BLaER1 treated with 17β-estradiol and CSF1 and Interleukin-3, amounts not matched to agents 10 nM and 100 nM (cell line): ENCODE measurements at regions not wholly inside any gene's neighbourhood (a gene's known extent, or its start where the extent isn't known, plus 50 kb on each side); places are given as distances from the start of the nearest gene placed in this dataset.

ENCODE experiments used
- H3K27ac ChIP-seq, 11 experiments: shearing (Covaris generic); formaldehyde crosslinking; 2 replicates each; pipeline ENCODE4 v1.8.1; 2022
- H3K27me3 ChIP-seq, 11 experiments: shearing (Covaris generic); formaldehyde crosslinking; 2 replicates each; pipeline ENCODE4 v1.8.1; 2022
- H3K36me3 ChIP-seq, 11 experiments: shearing (Covaris generic); formaldehyde crosslinking; 2 replicates each; pipeline ENCODE4 v1.8.1; 2022
- H3K4me1 ChIP-seq, 10 experiments: shearing (Covaris generic); formaldehyde crosslinking; 2 replicates each; pipeline ENCODE4 v1.8.1; 2022
- H3K4me2 ChIP-seq, 11 experiments: shearing (Covaris generic); formaldehyde crosslinking; 2 replicates each; pipeline ENCODE4 v1.8.1; 2022
- H3K4me3 ChIP-seq, 10 experiments: shearing (Covaris generic); formaldehyde crosslinking; 2 replicates each; pipeline ENCODE4 v1.8.1; 2022
- H3K9ac ChIP-seq, 11 experiments: shearing (Covaris generic); formaldehyde crosslinking; 2 replicates each; pipeline ENCODE4 v1.8.1; 2022
- H3K9me3 ChIP-seq, 11 experiments: shearing (Covaris generic); formaldehyde crosslinking; replicated peaks in 1 of 11; 2 replicates each; pipeline ENCODE4 v1.8.1; 2022
- H4K20me1 ChIP-seq, 11 experiments: shearing (Covaris generic); formaldehyde crosslinking; 2 replicates each; pipeline ENCODE4 v1.8.1; 2022
- Cebpa-rat ChIP-seq, 11 experiments: shearing (Covaris generic); IDR thresholded peaks; 2 replicates each; pipeline ENCODE4 v1.8.1; 2022

GRCh38 chr10:3871424-3871996, 86.5 kb upstream of the KLF6 start:
- peak overlapping the region in 3 of 11 experiments; percentile 88 to 97 (median 96); a peak in 6 of 22 replicates for H3K27ac ChIP-seq
- H3K4me1 ChIP-seq, result peaks cover 22 to 81% (median 28%) of the 10 kb centered on the region in 10 experiments
- no peak overlapping the region for H3K4me3 ChIP-seq

GRCh38 chr10:3869036-3869435, 84.0 kb upstream of the KLF6 start:
- H3K9ac ChIP-seq, result no peak overlapping the region
- no peak for TF ChIP-seq Cebpa-rat (IDR thresholded peaks at IDR 0.05)
- H3K4me1 ChIP-seq, result peaks cover 2 to 68% (median 8%) of the 10 kb centered on the region in 10 experiments; a peak in 18 of 20 replicates
- no peaks in the 10 kb centered on the region for H4K20me1 ChIP-seq
- no peak overlapping the region for H3K4me3 ChIP-seq
- H3K27ac ChIP-seq, result peak overlapping the region in 3 of 11 experiments; percentile 28 to 60 (median 49); a peak in 4 of 22 replicates
- H3K9me3 ChIP-seq, result no peaks in the 10 kb centered on the region
- no peaks in the 10 kb centered on the region for H3K27me3 ChIP-seq
- H3K36me3 ChIP-seq, result no peaks in the 10 kb centered on the region
- peak overlapping the region in 2 of 11 experiments; percentile 36 to 52; a peak in 4 of 22 replicates for H3K4me2 ChIP-seq

More at GRCh38 chr10:3871424-3871996, 86.5 kb upstream of the KLF6 start:
- H3K27me3 ChIP-seq, result no peaks in the 10 kb centered on the region
- no peak for TF ChIP-seq Cebpa-rat (IDR thresholded peaks at IDR 0.05)
- no peaks in the 10 kb centered on the region for H4K20me1 ChIP-seq
- H3K4me2 ChIP-seq, result peak overlapping the region in 1 of 11 experiments; percentile 79; a peak in 1 of 22 replicates
- H3K9me3 ChIP-seq, result no peaks in the 10 kb centered on the region
- H3K9ac ChIP-seq, result no peak overlapping the region
- H3K36me3 ChIP-seq, result no peaks in the 10 kb centered on the region

GRCh38 chr10:3868271-3868664, 83.3 kb upstream of the KLF6 start:
- H3K36me3 ChIP-seq, result no peaks in the 10 kb centered on the region
- no peaks in the 10 kb centered on the region for H3K27me3 ChIP-seq
- H3K4me3 ChIP-seq, result no peak overlapping the region
- peak overlapping the region in 3 of 11 experiments; percentile 30 to 60 (median 48); a peak in 5 of 22 replicates for H3K27ac ChIP-seq
- H3K4me2 ChIP-seq, result peak overlapping the region in 2 of 11 experiments; percentile 36 to 52; a peak in 4 of 22 replicates
- no peak for TF ChIP-seq Cebpa-rat (IDR thresholded peaks at IDR 0.05)
- H4K20me1 ChIP-seq, result no peaks in the 10 kb centered on the region
- no peak overlapping the region for H3K9ac ChIP-seq
- no peaks in the 10 kb centered on the region for H3K9me3 ChIP-seq
- peaks cover 0 to 63% (median 4%) of the 10 kb centered on the region in 10 experiments; a peak in 10 of 20 replicates for H3K4me1 ChIP-seq

DNA sequence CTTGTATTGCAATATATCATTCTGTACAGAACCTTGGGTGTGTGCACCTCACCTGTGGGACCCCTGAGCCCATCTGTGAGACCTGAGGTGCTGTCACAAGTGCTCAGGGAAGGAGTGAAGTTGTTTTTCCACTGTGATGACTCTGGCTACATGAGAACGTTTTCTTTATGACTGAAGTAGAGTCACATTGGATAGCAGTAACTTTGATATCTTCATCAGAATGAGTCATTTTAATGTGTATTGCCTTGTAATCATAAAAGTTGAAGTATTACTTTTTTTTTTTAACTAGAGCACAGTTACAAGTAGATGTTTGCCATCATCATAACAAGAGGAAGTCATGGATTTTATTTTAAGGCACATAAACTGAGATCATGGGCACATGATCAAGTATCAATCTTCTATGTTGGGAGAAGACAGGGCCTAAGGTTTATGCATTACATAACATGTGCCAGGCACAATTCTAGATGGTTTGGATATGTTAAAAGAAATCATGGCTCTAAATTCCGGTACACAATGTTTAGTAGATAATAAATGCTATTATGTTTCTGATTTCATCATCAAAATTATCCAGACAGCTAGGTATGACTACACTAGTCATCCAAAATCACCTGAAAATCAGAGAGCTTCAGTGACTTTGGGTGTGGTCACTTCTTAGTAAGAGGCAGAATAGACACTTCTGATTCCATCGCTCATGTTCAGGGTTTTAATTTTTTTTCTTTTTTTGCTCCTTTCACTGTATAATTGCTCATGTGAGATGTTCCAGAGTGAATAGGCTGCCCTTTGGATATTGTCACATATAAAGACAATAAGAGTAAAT, 82.7 kb upstream of the KLF6 start:
- Histone ChIP-seq H3K9me3 (no peaks in the 10 kb centered on the region), H3K36me3 (no peaks in the 10 kb centered on the region), H3K9ac (peak overlapping the region in 1 of 11 experiments; percentile 7; a peak in 1 of 22 replicates), H3K27ac (peak overlapping the region in 3 of 11 experiments; percentile 30 to 60 (median 48); a peak in 5 of 22 replicates), H4K20me1 (no peaks in the 10 kb centered on the region), H3K4me2 (peak overlapping the region in 2 of 11 experiments; percentile 36 to 52; a peak in 4 of 22 replicates), H3K4me1 (peaks cover 0 to 57% (median 0%) of the 10 kb centered on the region in 10 experiments; a peak in 7 of 20 replicates), H3K4me3 (no peak overlapping the region), H3K27me3 (no peaks in the 10 kb centered on the region)
- no peak for TF ChIP-seq Cebpa-rat (IDR thresholded peaks at IDR 0.05)

GRCh38 chr10:3866332-3866731, 81.3 kb upstream of the KLF6 start:
- Histone ChIP-seq H3K4me3 (no peak overlapping the region), H3K4me1 (peaks cover 0 to 55% (median 9%) of the 10 kb centered on the region in 10 experiments; a peak in 14 of 20 replicates), H3K27ac (peak overlapping the region in 3 of 11 experiments; percentile 12 to 60 (median 48); a peak in 5 of 22 replicates), H3K36me3 (no peaks in the 10 kb centered on the region), H3K27me3 (no peaks in the 10 kb centered on the region), H4K20me1 (no peaks in the 10 kb centered on the region), H3K4me2 (peak overlapping the region in 2 of 11 experiments; percentile 36 to 52; a peak in 3 of 22 replicates), H3K9ac (peak overlapping the region in 2 of 11 experiments; percentile 3 to 4; a peak in 2 of 22 replicates), H3K9me3 (peaks cover 0 to 4% (median 0%) of the 10 kb centered on the region in 11 experiments; a peak in 2 of 22 replicates)
- no peak for TF ChIP-seq Cebpa-rat (IDR thresholded peaks at IDR 0.05)

DNA sequence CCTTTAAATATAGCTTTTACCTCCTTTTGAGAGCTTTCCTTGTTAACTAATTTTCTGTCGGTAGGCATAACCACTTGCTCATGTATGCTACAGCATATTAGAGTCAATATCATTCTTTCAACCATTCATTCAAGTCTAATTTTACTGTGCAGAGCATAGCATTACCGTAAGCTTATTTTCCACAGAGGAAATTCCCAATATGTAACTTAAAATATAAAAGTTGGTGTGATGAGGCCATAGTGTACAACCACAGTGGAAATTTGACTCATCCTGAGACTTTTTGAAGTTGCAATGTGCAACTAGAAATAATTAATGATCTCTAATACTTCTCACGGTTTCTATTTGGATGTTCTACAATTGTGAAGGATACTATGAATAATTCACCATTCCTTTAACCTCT, 80.6 kb upstream of the KLF6 start:
- Histone ChIP-seq H3K27me3 (no peaks in the 10 kb centered on the region), H3K27ac (peak overlapping the region in 1 of 11 experiments; percentile 60; a peak in 1 of 22 replicates), H3K9ac (no peak overlapping the region), H3K9me3 (peaks cover 0 to 4% (median 0%) of the 10 kb centered on the region in 11 experiments; a peak in 2 of 22 replicates), H3K4me1 (peaks cover 0 to 63% (median 9%) of the 10 kb centered on the region in 10 experiments; a peak in 14 of 20 replicates), H3K36me3 (no peaks in the 10 kb centered on the region), H3K4me2 (no peak overlapping the region), H4K20me1 (no peaks in the 10 kb centered on the region), H3K4me3 (no peak overlapping the region)
- TF ChIP-seq Cebpa-rat (IDR thresholded peaks at IDR 0.05), result no peak

- no peak overlapping the region for H3K9ac ChIP-seq
- H4K20me1 ChIP-seq, result no peaks in the 10 kb centered on the region
- H3K4me1 ChIP-seq, result peaks cover 0 to 39% (median 9%) of the 10 kb centered on the region in 10 experiments; a peak in 14 of 20 replicates
- H3K27me3 ChIP-seq, result no peaks in the 10 kb centered on the region
- peak overlapping the region in 7 of 11 experiments; percentile 9 to 49 (median 23); a peak in 10 of 22 replicates for H3K4me2 ChIP-seq
- peaks cover 0 to 4% (median 0%) of the 10 kb centered on the region in 11 experiments; a peak in 2 of 22 replicates for H3K9me3 ChIP-seq
- no peak overlapping the region for H3K4me3 ChIP-seq
- TF ChIP-seq Cebpa-rat (IDR thresholded peaks at IDR 0.05), result no peak
- peak overlapping the region in 2 of 11 experiments; percentile 41 to 54; a peak in 2 of 22 replicates for H3K27ac ChIP-seq
- H3K36me3 ChIP-seq, result no peaks in the 10 kb centered on the region
These were observed 76.8 kb upstream of the KLF6 start for GRCh38 chr10:3861795-3862194.

GRCh38 chr10:3858051-3858845, 73.2 kb upstream of the KLF6 start:
- Histone ChIP-seq H3K27me3 (no peaks in the 10 kb centered on the region), H4K20me1 (no peaks in the 10 kb centered on the region), H3K4me2 (no peak overlapping the region), H3K4me3 (no peak overlapping the region), H3K36me3 (no peaks in the 10 kb centered on the region), H3K9ac (no peak overlapping the region), H3K4me1 (peaks cover 0 to 40% (median 9%) of the 10 kb centered on the region in 10 experiments; a peak in 14 of 20 replicates), H3K9me3 (peaks cover 0 to 4% (median 0%) of the 10 kb centered on the region in 11 experiments; a peak in 2 of 22 replicates), H3K27ac (no peak overlapping the region)
- no peak for TF ChIP-seq Cebpa-rat (IDR thresholded peaks at IDR 0.05)
